ENCODE measurements at regions not wholly inside any gene's neighbourhood (a gene's known extent, or its start where the extent isn't known, plus 50 kb on each side); places are given as distances from the start of the nearest gene placed in this dataset.
"Not testable (repeated sequence)": the region's sequence is repeated elsewhere in the genome, so short reads cannot be mapped to it uniquely, and the experiment has no call there.

DNA sequence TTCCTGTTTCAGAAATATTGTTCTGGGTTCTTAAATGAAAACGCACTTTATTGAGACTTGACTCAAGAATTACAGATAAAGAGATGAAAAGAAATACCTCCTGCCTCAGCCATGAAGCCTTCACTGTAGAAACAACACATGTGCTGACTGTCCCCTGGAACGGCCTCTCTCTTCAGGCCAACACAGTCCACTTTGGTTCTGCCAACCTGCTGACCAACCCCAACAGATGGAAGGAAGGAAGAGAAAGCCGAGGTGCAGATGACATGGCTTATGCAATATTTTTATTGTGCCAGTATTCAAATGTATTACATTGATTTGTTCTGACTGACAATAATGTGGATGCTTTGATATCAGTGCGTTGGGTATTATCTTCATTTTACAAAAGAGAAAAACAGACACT is 171.0 kb downstream of the CPEB2 start:
- no peaks in the 10 kb centered on the region for H3K27me3 ChIP-seq
- intact Hi-C loops (cut with DNase I), result no loop called here
- no peaks in the 10 kb centered on the region for H3K4me1 ChIP-seq
- ATAC-seq (no peak), DNase-seq (no peak)
- WGBS, 2 donors, result 72 to 89% methylated on average over 4 of the region's 4 CpGs
- H3K36me3 ChIP-seq (replicated peaks in 1 of 2; ENCODE audit: insufficient read depth in 1 of 2, low read depth in 2 of 2), result no peaks in the 10 kb centered on the region
- TF ChIP-seq, protein P1, sequence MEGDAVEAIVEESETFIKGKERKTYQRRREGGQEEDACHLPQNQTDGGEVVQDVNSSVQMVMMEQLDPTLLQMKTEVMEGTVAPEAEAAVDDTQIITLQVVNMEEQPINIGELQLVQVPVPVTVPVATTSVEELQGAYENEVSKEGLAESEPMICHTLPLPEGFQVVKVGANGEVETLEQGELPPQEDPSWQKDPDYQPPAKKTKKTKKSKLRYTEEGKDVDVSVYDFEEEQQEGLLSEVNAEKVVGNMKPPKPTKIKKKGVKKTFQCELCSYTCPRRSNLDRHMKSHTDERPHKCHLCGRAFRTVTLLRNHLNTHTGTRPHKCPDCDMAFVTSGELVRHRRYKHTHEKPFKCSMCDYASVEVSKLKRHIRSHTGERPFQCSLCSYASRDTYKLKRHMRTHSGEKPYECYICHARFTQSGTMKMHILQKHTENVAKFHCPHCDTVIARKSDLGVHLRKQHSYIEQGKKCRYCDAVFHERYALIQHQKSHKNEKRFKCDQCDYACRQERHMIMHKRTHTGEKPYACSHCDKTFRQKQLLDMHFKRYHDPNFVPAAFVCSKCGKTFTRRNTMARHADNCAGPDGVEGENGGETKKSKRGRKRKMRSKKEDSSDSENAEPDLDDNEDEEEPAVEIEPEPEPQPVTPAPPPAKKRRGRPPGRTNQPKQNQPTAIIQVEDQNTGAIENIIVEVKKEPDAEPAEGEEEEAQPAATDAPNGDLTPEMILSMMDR (IDR thresholded peaks at IDR 0.05), result no peak
- TF ChIP-seq POLR2A (IDR thresholded peaks at IDR 0.05), result no peak
- no peak overlapping the region for H3K27ac ChIP-seq
- H3K9me3 ChIP-seq, result no peaks in the 10 kb centered on the region
- H3K4me3 ChIP-seq, result no peak overlapping the region

DNA sequence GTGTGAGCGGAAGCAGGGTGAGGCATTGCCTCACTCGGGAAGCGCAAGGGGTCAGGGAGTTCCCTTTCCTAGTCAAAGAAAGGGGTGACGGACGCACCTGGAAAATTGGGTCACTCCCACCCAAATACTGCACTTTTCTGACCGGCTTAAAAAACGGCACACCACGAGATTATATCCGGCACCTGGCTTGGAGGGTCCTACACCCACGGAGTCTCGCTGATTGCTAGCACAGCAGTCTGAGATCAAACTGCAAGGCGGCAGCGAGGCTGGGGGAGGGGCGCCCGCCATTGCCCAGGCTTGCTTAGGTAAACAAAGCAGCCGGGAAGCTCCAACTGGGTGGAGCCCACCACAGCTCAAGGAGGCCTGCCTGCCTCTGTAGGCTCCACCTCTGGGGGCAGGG is 171.9 kb downstream of the CPEB2 start:
- H3K4me3 ChIP-seq; DNase-seq; H3K4me1 ChIP-seq; H3K9me3 ChIP-seq; H3K27me3 ChIP-seq; H3K27ac ChIP-seq; ATAC-seq; H3K36me3 ChIP-seq (replicated peaks in 1 of 2; ENCODE audit: insufficient read depth in 1 of 2, low read depth in 2 of 2); intact Hi-C loops (cut with DNase I): not testable (repeated sequence)
- 55 to 67% methylated on average over 11 to 14 of the region's 16 CpGs for whole genome bisulfite sequencing, 2 donors

DNA sequence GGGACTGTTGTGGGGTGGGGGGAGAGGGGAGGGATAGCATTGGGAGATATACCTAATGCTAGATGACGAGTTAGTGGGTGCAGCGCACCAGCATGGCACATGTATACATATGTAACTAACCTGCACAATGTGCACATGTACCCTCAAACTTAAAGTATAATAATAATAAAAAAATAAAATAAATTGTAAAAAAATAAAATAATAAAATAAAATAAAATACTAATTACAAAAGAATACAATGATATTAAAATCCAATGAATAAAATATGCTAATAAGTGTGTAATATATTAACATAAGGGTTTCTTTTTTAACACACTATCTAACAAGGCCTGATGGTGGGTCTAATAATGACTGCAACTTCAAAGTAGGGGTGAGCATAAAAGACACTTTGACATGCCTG is 177.6 kb downstream of the CPEB2 start:
- intact Hi-C loops (cut with DNase I); DNase-seq; H3K27me3 ChIP-seq; ATAC-seq; H3K36me3 ChIP-seq (replicated peaks in 1 of 2; ENCODE audit: insufficient read depth in 1 of 2, low read depth in 2 of 2); H3K4me3 ChIP-seq; H3K4me1 ChIP-seq; H3K27ac ChIP-seq; H3K9me3 ChIP-seq: not testable (repeated sequence)
- 84 to 96% methylated on average over 2 of the region's 2 CpGs for whole genome bisulfite sequencing, 2 donors

DNA sequence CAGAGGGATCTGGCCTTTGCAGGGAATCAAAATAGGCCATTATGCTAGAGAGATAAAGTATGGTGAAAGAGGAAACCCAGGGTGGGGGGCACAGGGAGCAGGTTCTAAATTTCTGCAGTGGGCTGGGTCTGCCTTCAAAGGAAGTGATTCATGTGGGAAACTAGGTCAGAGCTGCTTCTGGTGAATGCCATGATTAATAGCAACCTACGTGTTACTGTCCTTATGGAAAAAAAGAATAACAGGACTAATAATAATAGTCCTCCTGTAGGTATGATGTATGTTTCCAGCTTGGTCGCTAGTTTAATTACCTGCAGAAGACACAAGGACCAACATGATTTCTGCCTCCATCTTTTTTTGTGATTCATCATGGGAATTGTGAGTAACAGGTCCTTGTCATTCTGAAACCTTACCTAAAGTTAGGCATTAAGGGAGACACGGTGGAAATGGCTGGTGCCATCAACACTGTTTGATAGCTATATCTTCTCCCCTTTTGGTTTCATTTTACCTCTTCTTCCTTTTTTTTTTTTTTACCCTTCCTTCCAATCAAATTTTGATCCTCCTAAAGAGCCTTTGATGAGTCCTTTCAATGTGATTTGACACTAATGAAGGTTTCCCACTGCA is 180.4 kb downstream of the CPEB2 start:
- no peak for TF ChIP-seq POLR2A (IDR thresholded peaks at IDR 0.05)
- TF ChIP-seq, protein P1 (IDR thresholded peaks at IDR 0.05), result no peak
- ATAC-seq, result no peak
- Histone ChIP-seq H3K27ac (no peak overlapping the region), H3K4me3 (no peak overlapping the region), H3K9me3 (no peaks in the 10 kb centered on the region), H3K4me1 (no peaks in the 10 kb centered on the region), H3K27me3 (no peaks in the 10 kb centered on the region), H3K36me3 (replicated peaks in 1 of 2; ENCODE audit: insufficient read depth in 1 of 2, low read depth in 2 of 2) (no peaks in the 10 kb centered on the region)
- 54 to 76% methylated on average over 3 of the region's 3 CpGs for WGBS, 2 donors
- no peak for DNase-seq
- intact Hi-C loops (cut with DNase I), result no loop called here

DNA sequence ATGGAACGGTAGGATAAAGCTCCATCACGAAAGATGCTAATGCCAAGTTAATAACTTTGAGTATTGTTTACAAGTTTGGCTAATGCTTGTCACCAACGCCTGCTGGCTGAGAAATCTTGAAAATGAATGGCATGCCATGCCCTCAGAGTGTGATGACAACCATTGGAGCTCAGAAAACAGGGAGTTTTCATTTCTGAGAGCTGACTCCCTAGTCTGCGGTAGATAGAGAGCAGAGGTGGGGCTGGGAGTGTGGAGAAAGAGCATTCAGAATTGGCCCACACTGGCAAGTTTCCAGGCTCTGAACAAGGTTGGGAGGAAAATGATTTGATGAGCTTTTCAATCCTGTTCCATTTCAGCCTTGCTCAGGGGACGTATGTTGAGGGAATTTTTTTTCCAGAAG is 183.9 kb downstream of the CPEB2 start:
- ATAC-seq (no peak), DNase-seq (no peak)
- H3K27ac ChIP-seq, result no peak overlapping the region
- 55 to 61% methylated on average over 5 of the region's 5 CpGs for WGBS, 2 donors
- TF ChIP-seq POLR2A (IDR thresholded peaks at IDR 0.05), result no peak
- TF ChIP-seq, protein P1 (IDR thresholded peaks at IDR 0.05), result no peak
- no peak overlapping the region for H3K4me3 ChIP-seq
- H3K4me1 ChIP-seq, result no peaks in the 10 kb centered on the region
- no peaks in the 10 kb centered on the region for H3K27me3 ChIP-seq
- H3K9me3 ChIP-seq, result no peaks in the 10 kb centered on the region
- H3K36me3 ChIP-seq (replicated peaks in 1 of 2; ENCODE audit: insufficient read depth in 1 of 2, low read depth in 2 of 2), result no peaks in the 10 kb centered on the region
- intact Hi-C loops (cut with DNase I), result no loop called here

DNA sequence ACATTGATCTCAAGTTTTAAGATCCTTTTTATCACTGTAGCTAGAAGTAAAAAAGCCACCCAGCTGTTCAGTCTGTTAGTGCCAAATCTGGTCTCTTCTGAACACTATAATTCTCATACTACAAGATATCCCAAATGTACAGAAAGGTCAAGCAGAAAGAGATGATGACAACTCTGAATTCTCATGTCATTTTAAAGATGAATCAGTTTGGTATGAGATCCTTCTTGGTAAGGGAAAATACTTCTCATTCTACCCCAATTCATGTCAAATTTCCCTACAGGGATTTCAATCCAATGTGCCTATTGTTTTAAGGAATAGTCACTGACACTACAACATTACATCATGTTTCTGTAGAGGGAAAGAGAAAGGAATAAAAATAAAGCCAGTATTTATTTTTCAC is 184.5 kb downstream of the CPEB2 start:
- intact Hi-C loops (cut with DNase I), result no loop called here
- Histone ChIP-seq H3K4me1 (no peaks in the 10 kb centered on the region), H3K4me3 (no peak overlapping the region), H3K36me3 (replicated peaks in 1 of 2; ENCODE audit: insufficient read depth in 1 of 2, low read depth in 2 of 2) (no peaks in the 10 kb centered on the region), H3K9me3 (no peaks in the 10 kb centered on the region), H3K27me3 (no peaks in the 10 kb centered on the region), H3K27ac (no peak overlapping the region)
- TF ChIP-seq POLR2A (IDR thresholded peaks at IDR 0.05), result no peak
- TF ChIP-seq, protein P1 (IDR thresholded peaks at IDR 0.05), result no peak
- ATAC-seq (no peak), DNase-seq (no peak)

Data from body of pancreas (tissue), 4 donors.